Nephron progenitor cell (in vitro differentiated cells): ENCODE measurements at regions not wholly inside any gene's neighbourhood (a gene's known extent, or its start where the extent isn't known, plus 50 kb on each side); places are given as distances from the start of the nearest gene placed in this dataset.

Experiments
- DNase-seq: peaks from one replicate; pipeline ENCODE4 v3.0.0; 2021
- H3K27ac Mint-ChIP-seq: 2 replicates; pipeline ENCODE4 v1.8.0; 2021; ENCODE audit warnings: mild to moderate bottlenecking, moderate library complexity, mixed read lengths
- H3K27me3 Mint-ChIP-seq: 2 replicates; pipeline ENCODE4 v1.8.0; 2021; ENCODE audit warnings: mild to moderate bottlenecking, low read depth, mixed read lengths; ENCODE audit not compliant: poor library complexity
- H3K36me3 Mint-ChIP-seq: 2 replicates; pipeline ENCODE4 v1.8.0; 2021; ENCODE audit warnings: low read depth, mixed read lengths
- H3K4me1 Mint-ChIP-seq: 2 replicates; pipeline ENCODE4 v1.8.0; 2021; ENCODE audit warnings: mixed read lengths
- H3K4me3 Mint-ChIP-seq: 2 replicates; pipeline ENCODE4 v1.8.0; 2021; ENCODE audit warnings: mild to moderate bottlenecking, moderate library complexity, mixed read lengths
- H3K9me3 Mint-ChIP-seq: 2 replicates; pipeline ENCODE4 v1.8.0; 2021; ENCODE audit warnings: mild to moderate bottlenecking, moderate library complexity, mixed read lengths
- CTCF ChIP-seq: fragments of 200-600 bp; sonication (generic); IDR thresholded peaks from 2 replicates; pipeline ENCODE4 v1.5.0; 2021; ENCODE audit warnings: antibody characterized with exemption

GRCh38 chr2:136297994-136298393 lies 180.0 kb upstream of the CXCR4 start:
- no peaks in the 10 kb centered on the region for H3K27me3 Mint-ChIP-seq
- TF ChIP-seq CTCF: no peak
- H3K4me1 Mint-ChIP-seq: peaks cover 32% of the 10 kb centered on the region
- H3K27ac Mint-ChIP-seq: no peak overlapping the region
- DNase-seq: no peak
- no peaks in the 10 kb centered on the region for H3K36me3 Mint-ChIP-seq
- H3K9me3 Mint-ChIP-seq: peaks cover 4% of the 10 kb centered on the region
- H3K4me3 Mint-ChIP-seq: no peak overlapping the region

GRCh38 chr2:136297312-136297711 lies 179.4 kb upstream of the CXCR4 start:
- H3K4me3 Mint-ChIP-seq: no peak overlapping the region
- no peaks in the 10 kb centered on the region for H3K27me3 Mint-ChIP-seq
- no peak for TF ChIP-seq CTCF
- peaks cover 6% of the 10 kb centered on the region for H3K36me3 Mint-ChIP-seq
- peak overlapping the region; percentile 65 for H3K27ac Mint-ChIP-seq
- DNase-seq: no peak
- peaks cover 11% of the 10 kb centered on the region for H3K9me3 Mint-ChIP-seq
- H3K4me1 Mint-ChIP-seq: peaks cover 29% of the 10 kb centered on the region

- no peak overlapping the region for H3K27ac Mint-ChIP-seq
- H3K27me3 Mint-ChIP-seq: no peaks in the 10 kb centered on the region
- peaks cover 26% of the 10 kb centered on the region for H3K36me3 Mint-ChIP-seq
- H3K9me3 Mint-ChIP-seq: peaks cover 32% of the 10 kb centered on the region
- peaks cover 33% of the 10 kb centered on the region for H3K4me1 Mint-ChIP-seq
- TF ChIP-seq CTCF: no peak
- no peak for DNase-seq
- H3K4me3 Mint-ChIP-seq: no peak overlapping the region
Observed at GRCh38 chr2:136295168-136295567, 177.2 kb upstream of the CXCR4 start.

GRCh38 chr2:136291871-136292270 lies 173.9 kb upstream of the CXCR4 start:
- no peaks in the 10 kb centered on the region for H3K27me3 Mint-ChIP-seq
- H3K4me3 Mint-ChIP-seq: no peak overlapping the region
- H3K4me1 Mint-ChIP-seq: peaks cover 39% of the 10 kb centered on the region
- DNase-seq: no peak
- peaks cover 28% of the 10 kb centered on the region for H3K36me3 Mint-ChIP-seq
- H3K9me3 Mint-ChIP-seq: peaks cover 39% of the 10 kb centered on the region
- TF ChIP-seq CTCF: no peak
- H3K27ac Mint-ChIP-seq: no peak overlapping the region

- Mint-ChIP-seq H3K9me3 (peaks cover 39% of the 10 kb centered on the region), H3K27ac (peak overlapping the region; percentile 93), H3K27me3 (peaks cover 3% of the 10 kb centered on the region), H3K4me3 (peak overlapping the region; percentile 12), H3K4me1 (peaks cover 52% of the 10 kb centered on the region), H3K36me3 (peaks cover 28% of the 10 kb centered on the region)
- DNase-seq: no peak
- TF ChIP-seq CTCF: no peak
Observed at GRCh38 chr2:136290326-136290725, 172.4 kb upstream of the CXCR4 start.

- peaks cover 28% of the 10 kb centered on the region for H3K36me3 Mint-ChIP-seq
- peaks cover 3% of the 10 kb centered on the region for H3K27me3 Mint-ChIP-seq
- DNase-seq: no peak
- peaks cover 34% of the 10 kb centered on the region for H3K9me3 Mint-ChIP-seq
- H3K4me1 Mint-ChIP-seq: peaks cover 73% of the 10 kb centered on the region
- no peak for TF ChIP-seq CTCF
- no peak overlapping the region for H3K4me3 Mint-ChIP-seq
- no peak overlapping the region for H3K27ac Mint-ChIP-seq
Observed at GRCh38 chr2:136288249-136288648, 170.3 kb upstream of the CXCR4 start.
